Stomach (tissue), 8 donors: ENCODE measurements at regions not wholly inside any gene's neighbourhood (a gene's known extent, or its start where the extent isn't known, plus 50 kb on each side); places are given as distances from the start of the nearest gene placed in this dataset.

Experiments used
- DNase-seq, 2 donors: peaks; one replicate each; pipeline versions ENCODE4 v3.0.0 to v3.0.0-alpha.2; 2013 to 2019
- H3K27ac ChIP-seq, 5 donors: fragments of 200-600 bp in 4 of 5; sonication (generic) in 4 of 5; one replicate each; pipeline ENCODE4 v1.5.1; 2013 to 2019; ENCODE audit warnings: mild to moderate bottlenecking in 1 of 5, moderate library complexity in 1 of 5
- H3K27me3 ChIP-seq, 3 donors: fragments of 200-600 bp; sonication (generic); one replicate each; pipeline ENCODE4 v1.5.1; 2017 to 2019; ENCODE audit warnings: mixed run types in 1 of 3
- H3K36me3 ChIP-seq, 4 donors: fragments of 200-600 bp; sonication (generic); 1 replicate in 3 of 4; 2 replicates in 1 of 4; pipeline ENCODE4 v1.5.1; 2016 to 2019
- H3K4me1 ChIP-seq, 4 donors: fragments of 200-600 bp; sonication (generic); one replicate each; pipeline ENCODE4 v1.5.1; 2016 to 2019
- H3K4me3 ChIP-seq, 4 donors: fragments of 200-600 bp; sonication (generic) in 3 of 4; one replicate each; pipeline ENCODE4 v1.5.1; 2016 to 2019; ENCODE audit warnings: mild to moderate bottlenecking in 1 of 4
- H3K9me3 ChIP-seq, 4 donors: fragments of 200-600 bp; sonication (generic); one replicate each; pipeline ENCODE4 v1.5.1; 2016 to 2019
- CTCF ChIP-seq, 7 experiments: fragments of 450-650 bp in 4 of 7; fragments of 200-600 bp in 3 of 7; sonication (generic) in 3 of 7; IDR thresholded peaks; one replicate each; pipeline ENCODE4 v1.5.1; 2016 to 2019; ENCODE audit warnings: antibody characterized with exemption in 7 of 7, control low read depth in 2 of 7, mild to moderate bottlenecking in 1 of 7
- EP300 ChIP-seq: sonication (generic); formaldehyde crosslinking; IDR thresholded peaks from one replicate; pipeline ENCODE4 v1.6.1; 2017; ENCODE audit warnings: antibody characterized with exemption
- POLR2A ChIP-seq, 4 donors: fragments of 450-650 bp; IDR thresholded peaks; one replicate each; pipeline ENCODE4 v1.6.1; 2016; ENCODE audit warnings: antibody characterized with exemption in 4 of 4, control low read depth in 2 of 4, mild to moderate bottlenecking in 1 of 4, moderate library complexity in 1 of 4
- POLR2AphosphoS5 ChIP-seq, 3 donors: sonication (generic); formaldehyde crosslinking; IDR thresholded peaks; one replicate each; pipeline ENCODE4 v1.6.1; 2016; ENCODE audit warnings: antibody characterized with exemption in 3 of 3
- WGBS, 5 donors: extraction: QIAGEN DNeasy Blood & Tissue Kit in 3 of 5; methylation state at CpG; one replicate each; pipeline versions ENCODE4 v1.1.5 to v1.1.7; 2013 to 2018; 5-methylcytosine and 5-hydroxymethylcytosine counted together
- intact Hi-C: fragments of 100-400 bp; cut with DNase I; formaldehyde crosslinking; loops from one replicate; pipeline ENCODE4 v1.15.1; 2023; ENCODE audit warnings: low total_unique reads
- donor health status: healthy with polysubstance abuse.
- donor health status: Bipolar disorder and iron deficiency.
- donor health status: healthy.

DNA sequence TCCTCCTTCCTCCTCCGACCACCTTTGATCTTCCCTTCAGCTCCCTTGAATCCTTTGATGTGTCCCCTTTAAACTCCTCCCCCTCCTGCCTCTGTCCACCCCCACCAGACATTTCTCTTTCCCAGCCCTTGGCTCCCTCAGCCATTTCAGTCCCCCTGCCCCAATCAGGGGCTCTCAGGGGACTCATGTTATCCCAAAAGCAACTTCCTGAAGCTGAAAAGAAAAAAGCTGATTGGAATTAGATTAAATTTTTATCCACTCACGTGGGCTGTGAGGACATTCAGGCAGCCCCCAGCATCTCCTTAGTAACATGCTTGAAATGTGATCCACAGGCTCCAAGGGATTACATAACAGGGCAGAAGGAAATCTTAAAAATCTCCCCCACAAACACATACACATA is 81.3 kb downstream of the NEURL3 start:
- Histone ChIP-seq H3K4me1 (no peaks in the 10 kb centered on the region), H3K36me3 (no peaks in the 10 kb centered on the region), H3K9me3 (no peaks in the 10 kb centered on the region), H3K4me3 (no peak overlapping the region), H3K27me3 (peaks cover 0 to 12% (median 0%) of the 10 kb centered on the region in 3 donors), H3K27ac (no peak overlapping the region)
- WGBS, 5 donors, result 53 to 60% (median 58%) methylated on average over 2 of the region's 2 CpGs
- no peak for TF ChIP-seq EP300
- TF ChIP-seq POLR2AphosphoS5 (IDR thresholded peaks at IDR 0.05), result no peak
- TF ChIP-seq CTCF (IDR thresholded peaks at IDR 0.05), result no peak
- no peak for TF ChIP-seq POLR2A (IDR thresholded peaks at IDR 0.05)
- intact Hi-C loops, result no loop called here
- DNase-seq, result peak in 1 of 2 donors; percentile 39
